ENCODE measurements at regions not wholly inside any gene's neighbourhood (a gene's known extent, or its start where the extent isn't known, plus 50 kb on each side); places are given as distances from the start of the nearest gene placed in this dataset.

DNA sequence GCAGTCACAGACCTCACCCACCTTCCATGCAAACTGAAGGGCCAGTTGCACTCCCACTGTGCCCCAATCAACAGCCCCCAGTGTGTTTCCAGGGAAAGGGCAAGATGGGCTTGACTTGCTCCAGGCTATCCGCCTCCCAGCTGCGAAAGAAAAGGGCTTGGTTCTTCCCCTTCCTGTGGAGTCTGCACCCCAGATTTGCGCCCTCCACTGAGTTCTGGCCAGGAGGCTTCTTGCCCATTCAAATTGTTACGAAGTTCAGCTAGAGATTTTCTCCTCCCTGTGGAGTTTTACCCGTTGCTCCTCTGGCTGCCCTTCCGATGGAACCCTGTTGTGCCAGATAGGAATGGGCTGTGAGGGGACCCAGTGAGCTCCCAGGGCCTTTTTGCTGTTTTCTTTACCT lies 1096.9 kb upstream of the ALCAM start:
- TF ChIP-seq, protein P1, sequence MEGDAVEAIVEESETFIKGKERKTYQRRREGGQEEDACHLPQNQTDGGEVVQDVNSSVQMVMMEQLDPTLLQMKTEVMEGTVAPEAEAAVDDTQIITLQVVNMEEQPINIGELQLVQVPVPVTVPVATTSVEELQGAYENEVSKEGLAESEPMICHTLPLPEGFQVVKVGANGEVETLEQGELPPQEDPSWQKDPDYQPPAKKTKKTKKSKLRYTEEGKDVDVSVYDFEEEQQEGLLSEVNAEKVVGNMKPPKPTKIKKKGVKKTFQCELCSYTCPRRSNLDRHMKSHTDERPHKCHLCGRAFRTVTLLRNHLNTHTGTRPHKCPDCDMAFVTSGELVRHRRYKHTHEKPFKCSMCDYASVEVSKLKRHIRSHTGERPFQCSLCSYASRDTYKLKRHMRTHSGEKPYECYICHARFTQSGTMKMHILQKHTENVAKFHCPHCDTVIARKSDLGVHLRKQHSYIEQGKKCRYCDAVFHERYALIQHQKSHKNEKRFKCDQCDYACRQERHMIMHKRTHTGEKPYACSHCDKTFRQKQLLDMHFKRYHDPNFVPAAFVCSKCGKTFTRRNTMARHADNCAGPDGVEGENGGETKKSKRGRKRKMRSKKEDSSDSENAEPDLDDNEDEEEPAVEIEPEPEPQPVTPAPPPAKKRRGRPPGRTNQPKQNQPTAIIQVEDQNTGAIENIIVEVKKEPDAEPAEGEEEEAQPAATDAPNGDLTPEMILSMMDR (IDR thresholded peaks at IDR 0.05; ENCODE audit: insufficient read depth, low read length) = no peak
- no peak for TF ChIP-seq GABPA (IDR thresholded peaks at IDR 0.05; ENCODE audit: low read depth)
- no peak for TF ChIP-seq POLR2AphosphoS5 (IDR thresholded peaks at IDR 0.05; ENCODE audit: low read depth)
- TF ChIP-seq, protein P2, sequence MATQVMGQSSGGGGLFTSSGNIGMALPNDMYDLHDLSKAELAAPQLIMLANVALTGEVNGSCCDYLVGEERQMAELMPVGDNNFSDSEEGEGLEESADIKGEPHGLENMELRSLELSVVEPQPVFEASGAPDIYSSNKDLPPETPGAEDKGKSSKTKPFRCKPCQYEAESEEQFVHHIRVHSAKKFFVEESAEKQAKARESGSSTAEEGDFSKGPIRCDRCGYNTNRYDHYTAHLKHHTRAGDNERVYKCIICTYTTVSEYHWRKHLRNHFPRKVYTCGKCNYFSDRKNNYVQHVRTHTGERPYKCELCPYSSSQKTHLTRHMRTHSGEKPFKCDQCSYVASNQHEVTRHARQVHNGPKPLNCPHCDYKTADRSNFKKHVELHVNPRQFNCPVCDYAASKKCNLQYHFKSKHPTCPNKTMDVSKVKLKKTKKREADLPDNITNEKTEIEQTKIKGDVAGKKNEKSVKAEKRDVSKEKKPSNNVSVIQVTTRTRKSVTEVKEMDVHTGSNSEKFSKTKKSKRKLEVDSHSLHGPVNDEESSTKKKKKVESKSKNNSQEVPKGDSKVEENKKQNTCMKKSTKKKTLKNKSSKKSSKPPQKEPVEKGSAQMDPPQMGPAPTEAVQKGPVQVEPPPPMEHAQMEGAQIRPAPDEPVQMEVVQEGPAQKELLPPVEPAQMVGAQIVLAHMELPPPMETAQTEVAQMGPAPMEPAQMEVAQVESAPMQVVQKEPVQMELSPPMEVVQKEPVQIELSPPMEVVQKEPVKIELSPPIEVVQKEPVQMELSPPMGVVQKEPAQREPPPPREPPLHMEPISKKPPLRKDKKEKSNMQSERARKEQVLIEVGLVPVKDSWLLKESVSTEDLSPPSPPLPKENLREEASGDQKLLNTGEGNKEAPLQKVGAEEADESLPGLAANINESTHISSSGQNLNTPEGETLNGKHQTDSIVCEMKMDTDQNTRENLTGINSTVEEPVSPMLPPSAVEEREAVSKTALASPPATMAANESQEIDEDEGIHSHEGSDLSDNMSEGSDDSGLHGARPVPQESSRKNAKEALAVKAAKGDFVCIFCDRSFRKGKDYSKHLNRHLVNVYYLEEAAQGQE (IDR thresholded peaks at IDR 0.05; ENCODE audit: insufficient replicate concordance, low read depth) = no peak

All from HL-60 (cell line).